Putamen (tissue), 1 donor: ENCODE measurements at regions not wholly inside any gene's neighbourhood (a gene's known extent, or its start where the extent isn't known, plus 50 kb on each side); places are given as distances from the start of the nearest gene placed in this dataset.

Experiments
- DNase-seq: peaks from one replicate; pipeline ENCODE4 v3.0.0-alpha.2; 2016; ENCODE audit warnings: low spot score

DNA sequence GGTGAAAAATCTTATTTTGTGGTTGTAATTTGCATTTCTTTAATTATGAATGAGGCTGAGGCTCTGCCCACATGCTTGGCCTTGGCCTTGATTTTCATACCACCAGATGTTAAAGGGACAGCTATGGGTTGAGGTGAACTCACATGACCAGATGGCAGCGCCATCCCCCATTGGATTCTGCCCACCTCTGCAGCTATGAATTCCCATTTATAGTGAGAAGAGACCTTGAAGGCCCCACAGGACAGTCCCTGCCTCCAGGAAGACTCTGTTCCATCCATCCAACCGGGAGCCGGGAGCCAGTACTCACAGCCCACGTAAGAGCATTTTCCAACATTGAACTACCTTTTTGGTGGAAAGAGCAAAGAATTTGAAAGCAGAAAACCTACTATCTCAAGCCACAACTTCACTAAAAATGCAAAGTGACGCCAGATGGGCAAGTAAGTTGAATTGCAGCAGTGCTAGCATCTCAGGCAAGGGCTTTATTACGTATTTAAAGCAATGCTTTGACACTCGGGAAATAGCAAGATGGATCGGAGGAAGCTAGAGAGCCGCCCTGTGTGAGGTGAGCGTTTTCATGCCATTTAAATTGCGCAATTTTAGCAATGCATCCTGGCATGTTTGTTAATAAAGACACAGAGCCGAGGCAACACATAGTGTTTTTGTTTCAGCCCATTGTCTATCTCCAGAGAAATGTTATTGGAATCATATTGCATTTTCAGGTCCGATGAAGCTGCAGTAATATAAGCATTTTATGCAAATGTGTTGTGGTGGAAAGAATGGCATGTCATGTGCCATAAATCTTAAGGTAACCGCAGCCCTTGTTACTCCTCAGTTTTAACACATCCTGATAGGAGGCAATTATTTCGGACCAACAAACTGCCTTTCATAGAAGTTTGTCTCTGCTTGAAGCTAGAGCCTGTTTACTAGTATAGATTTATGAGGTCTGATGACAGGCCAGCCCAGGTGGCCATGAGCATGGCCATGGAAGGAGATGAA is 273.4 kb upstream of the TNRC6C start:
- DNase-seq = no peak

DNA sequence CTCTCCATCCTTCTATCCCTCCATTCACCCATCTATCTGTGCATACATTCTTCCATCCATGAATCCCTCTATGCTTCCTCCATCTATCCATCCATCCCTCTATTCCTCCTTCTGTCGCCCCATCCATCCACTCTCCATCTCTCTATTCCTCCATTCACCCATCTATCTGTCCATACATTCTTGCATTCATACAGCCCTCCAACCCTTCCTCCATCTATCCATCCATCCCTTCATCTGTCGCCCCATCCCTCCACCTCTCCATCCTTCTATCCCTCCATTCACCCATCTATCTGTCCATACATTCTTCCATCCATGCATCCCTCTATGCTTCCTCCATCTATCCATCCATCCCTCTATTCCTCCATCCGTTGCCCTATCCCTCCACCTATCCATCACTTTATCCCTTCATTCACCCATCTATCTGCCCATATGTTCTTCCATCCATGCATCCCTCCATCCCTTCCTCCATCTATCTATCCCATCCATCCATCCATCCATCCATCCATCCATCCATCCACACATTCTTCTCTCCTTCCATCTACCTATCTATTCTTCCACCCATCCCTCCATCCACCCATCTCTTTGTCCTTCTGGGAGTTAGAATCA is 272.5 kb upstream of the TNRC6C start:
- DNase-seq = no peak

- DNase-seq = no peak
Observed at GRCh38 chr17:77686903-77687302, 271.6 kb upstream of the TNRC6C start.

DNA sequence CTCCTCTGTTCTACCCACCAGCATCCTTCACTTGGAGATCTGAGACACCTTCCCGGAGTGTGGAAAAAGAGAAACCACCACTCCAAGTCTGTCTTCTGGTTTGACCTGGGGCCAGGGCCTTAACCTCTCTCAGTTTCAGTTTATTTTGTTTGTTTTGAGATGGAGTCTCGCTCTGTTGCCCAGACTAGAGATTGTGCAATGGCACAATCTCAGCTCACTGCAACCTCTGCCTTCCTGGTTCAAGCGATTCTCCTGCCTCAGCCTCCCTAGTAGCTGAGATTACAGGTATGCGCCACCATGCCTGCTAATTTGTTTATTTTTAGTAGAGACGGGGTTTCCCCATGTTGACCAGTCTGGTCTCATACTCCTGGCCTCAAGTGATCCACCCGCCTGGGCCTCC is 271.1 kb upstream of the TNRC6C start:
- DNase-seq = no peak

DNA sequence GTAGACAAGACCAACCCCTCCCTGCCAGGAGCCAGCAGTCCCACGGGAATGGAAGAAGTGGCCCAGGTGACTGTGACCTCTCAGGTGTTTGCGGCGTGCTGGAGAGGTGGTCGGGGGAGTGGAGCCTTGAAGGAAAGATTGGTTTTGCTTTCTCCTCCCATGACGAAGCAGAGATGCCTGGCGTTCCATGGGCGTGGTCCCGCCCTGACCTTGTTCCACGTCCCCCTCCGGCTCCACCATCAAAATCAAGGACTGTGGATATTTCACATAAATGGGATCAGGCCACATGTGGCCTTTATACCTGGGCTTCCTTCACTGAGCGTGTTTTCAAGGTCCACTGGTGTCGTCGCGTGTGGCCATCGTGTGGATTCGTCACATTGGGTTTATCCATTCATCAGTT is 270.6 kb upstream of the TNRC6C start:
- DNase-seq = no peak

DNA sequence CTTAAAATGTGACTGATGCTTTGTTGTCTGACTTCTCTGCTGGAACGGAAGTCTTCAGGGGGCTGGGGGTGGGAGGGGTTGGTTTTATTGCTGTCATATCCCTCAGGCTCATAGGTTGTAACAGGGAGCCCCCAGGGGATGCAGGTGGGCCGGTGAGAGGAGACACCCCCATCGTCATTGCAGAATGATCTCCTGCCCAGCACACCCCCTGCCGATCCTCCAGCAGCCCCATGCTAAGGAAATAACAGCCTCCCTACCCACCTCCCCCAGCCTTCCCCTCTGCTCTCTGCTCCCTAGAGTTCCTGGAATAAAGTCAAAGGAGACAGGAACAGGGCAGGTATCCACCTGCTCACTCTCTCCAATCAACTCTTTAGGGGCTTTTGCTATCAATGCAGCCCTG is 270.1 kb upstream of the TNRC6C start:
- DNase-seq = no peak

DNA sequence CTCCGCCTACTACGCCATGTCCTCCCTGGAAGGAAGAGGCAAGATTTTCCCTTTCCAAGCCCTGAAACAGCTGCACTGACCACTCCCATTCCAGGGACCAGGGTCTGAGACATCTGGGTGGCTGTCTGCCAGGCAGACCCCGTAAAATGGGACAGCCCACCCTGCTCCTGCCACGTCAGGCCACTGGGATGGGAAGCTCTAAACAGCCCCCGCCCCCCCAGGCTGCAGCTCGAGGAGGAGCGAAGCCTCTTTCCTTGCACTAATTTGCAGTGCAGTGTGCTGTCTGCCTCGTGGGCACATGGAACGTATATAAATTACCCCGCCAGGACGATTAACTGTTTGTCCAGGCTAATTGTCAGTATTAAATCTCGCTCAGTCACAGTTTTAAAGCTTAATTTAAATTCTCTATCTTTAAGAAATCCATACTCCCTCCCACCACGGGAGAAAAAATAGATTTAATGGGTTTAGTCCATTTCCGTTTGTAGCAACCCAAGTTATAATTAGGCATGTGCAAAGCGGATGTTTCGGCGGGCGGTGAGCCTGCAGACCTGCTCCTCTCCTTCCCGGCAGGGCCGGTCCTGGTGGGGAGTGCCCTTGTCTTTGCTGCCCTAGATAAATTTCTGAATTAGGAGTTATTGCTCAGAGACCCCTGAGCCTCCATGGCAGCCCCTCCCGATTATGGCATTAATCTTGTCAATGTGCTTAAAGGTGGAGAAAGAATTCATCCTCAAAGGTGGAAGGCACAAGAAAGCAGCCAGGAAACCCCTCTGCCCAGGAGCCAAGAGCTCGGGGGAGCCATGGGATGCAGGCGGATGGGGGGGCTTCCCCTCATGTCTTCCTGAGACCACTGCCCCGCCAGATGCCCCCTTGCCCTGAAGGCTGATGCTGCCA is 268.0 kb upstream of the TNRC6C start:
- DNase-seq = no peak

GRCh38 chr17:77691216-77692085 is 267.1 kb upstream of the TNRC6C start:
- no peak for DNase-seq

DNA sequence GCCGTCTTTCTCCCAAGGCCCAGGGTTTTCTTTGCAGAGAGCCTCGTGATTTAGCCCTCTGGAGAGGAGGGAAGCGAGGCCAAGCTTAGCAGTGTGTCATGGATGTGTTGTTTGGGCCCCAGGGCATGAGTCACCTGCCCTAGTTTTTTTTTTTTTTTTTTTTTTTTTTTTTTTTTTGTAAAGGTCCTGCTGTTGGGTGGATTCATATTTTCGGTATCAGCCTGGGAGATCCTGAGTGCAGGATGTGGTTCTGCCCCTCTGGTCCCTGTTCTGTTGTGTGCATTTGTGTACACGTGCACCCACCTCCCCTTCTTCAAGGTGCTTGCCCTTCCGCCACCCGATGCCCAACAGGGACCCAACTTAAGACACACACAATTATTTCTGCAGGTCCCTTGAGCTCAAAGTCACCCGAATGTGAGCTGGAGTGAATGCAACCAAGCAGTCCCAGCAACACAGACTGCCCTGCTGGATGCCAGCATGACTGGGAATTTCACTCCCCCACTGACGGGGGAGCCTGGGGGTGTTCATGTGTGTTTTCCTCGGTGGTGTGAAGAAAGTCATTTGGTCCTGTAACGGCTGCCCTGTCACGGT is 265.8 kb upstream of the TNRC6C start:
- no peak for DNase-seq

GRCh38 chr17:77693301-77693700 is 265.2 kb upstream of the TNRC6C start:
- no peak for DNase-seq

- no peak for DNase-seq
Observed at GRCh38 chr17:77693776-77694175, 264.7 kb upstream of the TNRC6C start.

GRCh38 chr17:77694391-77695363 is 263.8 kb upstream of the TNRC6C start:
- no peak for DNase-seq

GRCh38 chr17:77695386-77695785 is 263.1 kb upstream of the TNRC6C start:
- DNase-seq = no peak

GRCh38 chr17:77696151-77696720 is 262.3 kb upstream of the TNRC6C start:
- no peak for DNase-seq

- DNase-seq = no peak
Observed at GRCh38 chr17:77696721-77697460, 261.6 kb upstream of the TNRC6C start.

- DNase-seq = no peak
Observed at GRCh38 chr17:77697480-77698400, 260.8 kb upstream of the TNRC6C start.

DNA sequence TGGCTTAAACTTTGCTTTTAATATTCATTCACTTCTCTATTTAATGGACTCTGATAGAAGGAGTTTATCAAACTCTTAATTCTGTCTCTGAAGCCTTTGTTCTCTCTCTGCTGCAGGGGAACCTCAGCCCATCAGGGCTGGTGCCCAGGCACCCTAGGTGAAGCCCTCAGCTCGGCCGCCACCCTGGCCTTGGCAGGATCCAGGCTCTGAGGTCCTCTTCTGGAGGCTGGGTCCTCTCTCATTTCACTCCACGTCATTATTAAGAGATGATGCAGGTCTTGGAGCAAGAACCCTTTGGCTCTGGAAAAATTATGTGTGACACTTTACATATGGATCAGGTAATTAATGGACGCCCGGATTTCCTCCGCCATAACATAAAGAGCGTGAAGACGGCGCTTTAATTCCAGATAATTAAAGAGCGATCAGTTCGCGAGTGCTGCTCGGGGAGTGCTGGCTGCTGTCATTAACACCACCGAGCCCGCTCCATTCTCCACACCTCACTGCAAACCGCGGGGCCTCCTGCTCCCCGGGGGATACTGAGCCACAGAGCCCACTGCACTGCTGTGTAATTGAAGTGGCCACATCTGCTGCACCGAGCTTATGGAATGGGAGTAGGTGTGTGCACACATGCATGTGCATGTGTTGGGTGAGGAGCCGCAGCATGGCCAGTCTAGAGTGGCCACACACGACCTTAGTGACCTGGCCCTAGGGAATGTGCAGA is 259.4 kb upstream of the TNRC6C start:
- DNase-seq = no peak
